ENCODE measurements at regions not wholly inside any gene's neighbourhood (a gene's known extent, or its start where the extent isn't known, plus 50 kb on each side); places are given as distances from the start of the nearest gene placed in this dataset.

GRCh38 chr6:91267246-91267645 is 680.4 kb upstream of the MAP3K7 start:
- no peak for TF ChIP-seq CTCF (IDR thresholded peaks at IDR 0.05; ENCODE audit: unreplicated experiment in 3 of 3)
- H3K4me1 Mint-ChIP-seq: no peaks in the 10 kb centered on the region
- no peaks in the 10 kb centered on the region for H3K9me3 Mint-ChIP-seq
- no peaks in the 10 kb centered on the region for H3K36me3 Mint-ChIP-seq (ENCODE audit: low read depth)
- no peaks in the 10 kb centered on the region for H3K27me3 Mint-ChIP-seq (ENCODE audit: low read depth)
- no peak overlapping the region for H3K27ac Mint-ChIP-seq
- H3K4me3 Mint-ChIP-seq: no peak overlapping the region

- H3K36me3 Mint-ChIP-seq (ENCODE audit: low read depth): no peaks in the 10 kb centered on the region
- TF ChIP-seq CTCF (IDR thresholded peaks at IDR 0.05; ENCODE audit: unreplicated experiment in 3 of 3): no peak
- peaks cover 5% of the 10 kb centered on the region for H3K27me3 Mint-ChIP-seq (ENCODE audit: low read depth)
- H3K27ac Mint-ChIP-seq: no peak overlapping the region
- no peaks in the 10 kb centered on the region for H3K4me1 Mint-ChIP-seq
- no peaks in the 10 kb centered on the region for H3K9me3 Mint-ChIP-seq
- H3K4me3 Mint-ChIP-seq: no peak overlapping the region
Measured at GRCh38 chr6:91266156-91266555, 679.3 kb upstream of the MAP3K7 start.

- no peaks in the 10 kb centered on the region for H3K9me3 Mint-ChIP-seq
- no peak for TF ChIP-seq CTCF (IDR thresholded peaks at IDR 0.05; ENCODE audit: unreplicated experiment in 3 of 3)
- H3K4me3 Mint-ChIP-seq: no peak overlapping the region
- no peaks in the 10 kb centered on the region for H3K27me3 Mint-ChIP-seq (ENCODE audit: low read depth)
- no peaks in the 10 kb centered on the region for H3K4me1 Mint-ChIP-seq
- no peaks in the 10 kb centered on the region for H3K36me3 Mint-ChIP-seq (ENCODE audit: low read depth)
- H3K27ac Mint-ChIP-seq: no peak overlapping the region
Measured at GRCh38 chr6:91243436-91243835, 656.6 kb upstream of the MAP3K7 start.

- Mint-ChIP-seq H3K27me3 (ENCODE audit: low read depth) (no peaks in the 10 kb centered on the region), H3K27ac (no peak overlapping the region), H3K9me3 (no peaks in the 10 kb centered on the region), H3K4me3 (no peak overlapping the region), H3K4me1 (no peaks in the 10 kb centered on the region), H3K36me3 (ENCODE audit: low read depth) (no peaks in the 10 kb centered on the region)
- TF ChIP-seq CTCF (IDR thresholded peaks at IDR 0.05; ENCODE audit: unreplicated experiment in 3 of 3): no peak
Measured at GRCh38 chr6:91242614-91242949, 655.7 kb upstream of the MAP3K7 start.

GRCh38 chr6:91241946-91242613 is 655.2 kb upstream of the MAP3K7 start:
- H3K27ac Mint-ChIP-seq: no peak overlapping the region

More at GRCh38 chr6:91241946-91242613, 655.2 kb upstream of the MAP3K7 start:
- H3K9me3 Mint-ChIP-seq: no peaks in the 10 kb centered on the region
- H3K36me3 Mint-ChIP-seq (ENCODE audit: low read depth): no peaks in the 10 kb centered on the region
- no peak for TF ChIP-seq CTCF (IDR thresholded peaks at IDR 0.05; ENCODE audit: unreplicated experiment in 3 of 3)
- no peaks in the 10 kb centered on the region for H3K4me1 Mint-ChIP-seq
- no peak overlapping the region for H3K4me3 Mint-ChIP-seq
- no peaks in the 10 kb centered on the region for H3K27me3 Mint-ChIP-seq (ENCODE audit: low read depth)

Data from nephron (organoid).